DMS 273 (cell line): ENCODE measurements at regions not wholly inside any gene's neighbourhood (a gene's known extent, or its start where the extent isn't known, plus 50 kb on each side); places are given as distances from the start of the nearest gene placed in this dataset.
"Not testable (repeated sequence)": the region's sequence is repeated elsewhere in the genome, so short reads cannot be mapped to it uniquely, and the experiment has no call there.

ENCODE experiments used
- DNase-seq: peaks from one replicate; lab custom pipeline; 2025; ENCODE audit not compliant: unreplicated experiment; lab: John Stamatoyannopoulos, UW

GRCh38 chr9:15372455-15372854 lies 50.2 kb upstream of the SNAPC3 start:
- no peak for DNase-seq

- DNase-seq: no peak
These were observed 51.2 kb upstream of the SNAPC3 start for GRCh38 chr9:15371448-15371845.

- DNase-seq: peak; percentile 27
These were observed 51.9 kb upstream of the SNAPC3 start for GRCh38 chr9:15370466-15371447.

- no peak for DNase-seq
These were observed 52.8 kb upstream of the SNAPC3 start for GRCh38 chr9:15369871-15370270.

GRCh38 chr9:15369238-15369637 lies 53.4 kb upstream of the SNAPC3 start:
- DNase-seq: peak; percentile 9

- DNase-seq: not testable (repeated sequence)
These were observed 57.6 kb upstream of the SNAPC3 start for GRCh38 chr9:15364975-15365553.

- DNase-seq: peak; percentile 12
These were observed 54.7 kb upstream of the TTC39B start for GRCh38 chr9:15361737-15362136.

GRCh38 chr9:15357050-15357653 lies 50.1 kb upstream of the TTC39B start:
- no peak for DNase-seq
